Left forelimb (tissue), 1 donor: ENCODE measurements at regions not wholly inside any gene's neighbourhood (a gene's known extent, or its start where the extent isn't known, plus 50 kb on each side); places are given as distances from the start of the nearest gene placed in this dataset.

Experiments used
- DNase-seq: peaks from one replicate; pipeline ENCODE4 v3.0.0-alpha.2; 2018; ENCODE audit warnings: low spot score

- DNase-seq = no peak
Measured at GRCh38 chr5:155926031-155926430, 400.9 kb upstream of the SGCD start.

GRCh38 chr5:155926766-155927165 is 400.2 kb upstream of the SGCD start:
- DNase-seq = no peak

- DNase-seq = no peak
Measured at GRCh38 chr5:155929112-155929511, 397.9 kb upstream of the SGCD start.

GRCh38 chr5:155934964-155935363 is 392.0 kb upstream of the SGCD start:
- DNase-seq = no peak

- DNase-seq = no peak
Measured at GRCh38 chr5:155935723-155936122, 391.2 kb upstream of the SGCD start.

- DNase-seq = no peak
Measured at GRCh38 chr5:155936520-155937406, 390.2 kb upstream of the SGCD start.

- no peak for DNase-seq
Measured at GRCh38 chr5:155938051-155938450, 388.9 kb upstream of the SGCD start.

- no peak for DNase-seq
Measured at GRCh38 chr5:155941340-155941739, 385.6 kb upstream of the SGCD start.

GRCh38 chr5:155943516-155944407 is 383.2 kb upstream of the SGCD start:
- peak; percentile 73 for DNase-seq

- DNase-seq = no peak
Measured at GRCh38 chr5:155947394-155948062, 379.4 kb upstream of the SGCD start.

GRCh38 chr5:155948576-155948975 is 378.4 kb upstream of the SGCD start:
- DNase-seq = no peak

GRCh38 chr5:155952486-155953089 is 374.4 kb upstream of the SGCD start:
- DNase-seq = no peak

GRCh38 chr5:155953335-155953734 is 373.6 kb upstream of the SGCD start:
- no peak for DNase-seq

GRCh38 chr5:155954701-155955445 is 372.1 kb upstream of the SGCD start:
- no peak for DNase-seq

- no peak for DNase-seq
Measured at GRCh38 chr5:155957884-155958283, 369.1 kb upstream of the SGCD start.

- DNase-seq = no peak
Measured at GRCh38 chr5:155959082-155959481, 367.9 kb upstream of the SGCD start.

- no peak for DNase-seq
Measured at GRCh38 chr5:155960177-155960576, 366.8 kb upstream of the SGCD start.

- no peak for DNase-seq
Measured at GRCh38 chr5:155969537-155969936, 357.4 kb upstream of the SGCD start.

- DNase-seq = no peak
Measured at GRCh38 chr5:155974369-155974768, 352.6 kb upstream of the SGCD start.

- DNase-seq = no peak
Measured at GRCh38 chr5:155978850-155979249, 348.1 kb upstream of the SGCD start.

- DNase-seq = no peak
Measured at GRCh38 chr5:155982354-155982753, 344.6 kb upstream of the SGCD start.
